SHP77 treated with DMSO at 0.1 percent for 48 hours (cell line): ENCODE measurements at regions not wholly inside any gene's neighbourhood (a gene's known extent, or its start where the extent isn't known, plus 50 kb on each side); places are given as distances from the start of the nearest gene placed in this dataset.

Source experiments
- DNase-seq: peaks from one replicate; lab custom pipeline; 2025; lab: John Stamatoyannopoulos, UW

DNA sequence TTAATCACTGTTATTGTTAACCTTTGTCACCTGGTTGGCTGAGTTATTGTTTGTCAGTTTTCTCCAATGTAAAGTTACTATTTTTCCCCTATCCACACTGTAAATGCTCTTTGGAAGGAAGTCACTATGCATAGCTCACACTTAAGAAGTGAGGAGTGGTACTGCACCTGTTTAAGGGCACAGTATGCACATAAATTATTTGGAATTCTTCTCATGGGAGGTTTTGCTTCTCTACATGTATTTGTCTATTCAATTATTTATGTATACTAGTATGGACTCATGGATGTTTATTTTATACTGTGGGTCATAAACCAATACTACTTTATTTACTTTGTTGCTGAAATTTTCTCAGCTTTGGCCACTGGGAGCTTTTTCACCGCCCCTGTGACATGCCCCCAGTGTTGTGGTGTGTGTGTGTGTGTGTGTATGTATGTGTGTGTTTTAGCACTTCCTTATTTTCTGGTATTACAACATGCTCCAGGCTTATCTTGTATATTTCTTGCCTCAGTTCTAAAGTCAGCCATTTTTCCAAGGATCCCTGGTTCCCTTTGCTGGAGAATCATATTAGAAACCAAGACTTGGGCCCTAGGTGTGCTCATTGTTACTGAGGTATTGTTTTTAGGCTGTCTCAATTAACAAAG, 290.5 kb downstream of the KBTBD8 start:
- no peak for DNase-seq

DNA sequence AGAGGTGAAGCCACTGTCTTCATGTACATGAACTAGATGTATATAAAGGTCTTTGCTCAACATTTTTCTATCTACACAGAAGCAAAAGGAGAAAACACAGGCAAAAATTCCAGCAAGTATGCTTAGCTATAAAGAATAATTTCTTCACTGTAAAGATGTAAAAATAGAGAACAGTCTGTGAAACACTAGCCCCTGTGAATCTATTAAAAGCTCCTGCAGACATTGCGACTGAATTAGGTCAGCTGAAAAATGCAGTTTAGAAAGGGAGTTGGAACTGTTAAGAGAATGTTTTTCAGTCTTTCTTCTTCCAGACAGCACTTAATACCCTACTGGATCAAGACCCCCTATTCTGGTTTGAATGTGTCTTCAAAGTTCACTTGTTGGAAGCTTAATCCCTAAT, 291.5 kb downstream of the KBTBD8 start:
- DNase-seq = no peak

DNA sequence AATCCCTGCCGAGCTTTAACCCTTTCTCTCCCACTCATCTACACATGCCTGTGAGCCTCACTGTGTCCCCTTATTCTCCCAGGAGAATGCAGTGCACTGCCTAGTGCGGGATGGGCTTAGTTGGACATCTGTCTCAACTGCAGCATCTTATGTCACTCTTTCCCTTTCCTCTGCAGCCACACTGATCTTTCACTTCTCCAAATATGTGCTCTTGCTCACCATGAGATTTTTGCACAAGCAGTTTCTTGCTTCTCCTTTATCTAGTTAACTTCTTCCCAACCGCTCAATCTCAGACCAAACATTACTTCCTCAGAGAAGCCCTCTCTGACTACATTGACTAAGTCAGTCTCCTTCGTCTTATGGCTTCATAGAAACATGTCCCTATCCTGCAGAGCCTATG, 292.3 kb downstream of the KBTBD8 start:
- no peak for DNase-seq

DNA sequence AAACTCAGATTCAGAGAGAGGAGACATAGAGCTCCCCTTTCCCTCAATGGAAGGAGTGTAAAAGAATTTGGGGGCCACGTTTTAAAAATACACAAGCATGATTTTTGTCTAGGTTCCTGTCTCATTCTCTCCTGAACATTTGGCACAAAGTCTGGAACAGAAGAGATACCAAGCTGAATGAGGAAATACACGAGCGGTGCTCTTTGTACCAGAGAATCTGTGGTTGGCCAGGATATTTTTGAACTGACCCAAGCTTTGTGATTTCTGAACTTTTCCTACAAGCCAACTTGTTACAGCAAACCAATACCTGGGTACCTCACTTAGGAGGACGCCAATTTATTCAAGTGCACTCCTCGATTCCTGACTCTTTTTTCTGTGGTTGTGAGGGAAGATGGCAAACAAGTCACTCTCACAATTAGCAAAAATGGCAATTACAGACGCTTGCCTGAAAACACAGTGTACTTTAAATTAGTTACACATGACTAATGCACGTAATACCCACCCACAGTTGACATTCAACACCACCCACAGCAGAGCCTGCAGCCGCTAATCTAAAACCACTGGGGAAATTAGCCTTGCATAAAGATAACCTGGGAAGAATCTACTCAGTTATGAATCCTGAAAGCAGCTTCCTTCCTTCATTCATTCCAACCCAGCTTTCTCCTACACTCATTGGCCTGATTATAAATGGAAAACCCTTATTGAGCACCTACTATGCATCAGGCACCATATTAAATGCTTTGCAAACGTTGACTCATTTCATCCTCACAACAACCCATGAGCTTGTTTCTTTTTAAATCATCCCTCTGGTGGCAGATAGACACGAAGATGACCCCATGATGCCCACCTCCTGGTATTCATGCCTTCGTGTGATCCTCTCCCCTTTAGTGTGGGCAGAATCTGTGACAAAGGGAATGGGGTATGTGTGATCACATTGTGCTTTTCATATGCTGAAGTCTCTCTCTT, 293.5 kb downstream of the KBTBD8 start:
- DNase-seq = no peak

DNA sequence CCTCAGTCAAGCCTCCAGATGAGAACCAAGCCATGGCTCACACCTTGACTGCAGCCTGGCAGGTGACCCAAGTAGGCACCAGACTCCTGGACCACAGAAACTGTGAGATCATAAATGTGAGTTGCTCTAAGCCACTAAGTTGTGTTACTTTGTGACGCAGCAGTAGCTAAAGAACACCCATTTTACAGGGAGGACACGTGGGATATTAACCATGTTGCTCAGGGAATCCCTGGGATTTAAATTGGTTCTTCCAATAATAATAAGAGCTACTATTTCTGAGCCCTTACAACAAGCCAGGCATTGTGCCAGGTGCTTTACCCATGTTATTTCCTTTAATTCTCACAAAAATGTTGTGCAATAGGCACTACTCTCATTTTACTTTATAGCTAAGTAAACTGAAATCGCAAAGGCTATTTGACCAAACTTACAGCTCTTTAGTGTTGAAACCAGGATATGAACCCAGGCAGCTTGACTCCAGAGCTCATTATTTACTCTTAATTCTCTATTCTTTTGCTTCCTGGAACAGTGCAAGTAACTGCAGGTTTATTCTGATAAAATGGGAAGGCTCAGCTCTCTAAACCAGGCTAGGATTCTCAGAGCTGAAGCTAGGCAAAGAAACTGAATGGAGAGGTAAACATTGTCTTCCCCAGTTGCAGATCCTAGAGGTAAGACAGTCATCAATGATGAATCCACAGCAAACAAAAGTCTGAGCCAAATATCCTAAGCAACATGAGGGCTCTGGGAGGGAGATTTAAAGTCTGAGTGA, 294.4 kb downstream of the KBTBD8 start:
- no peak for DNase-seq

DNA sequence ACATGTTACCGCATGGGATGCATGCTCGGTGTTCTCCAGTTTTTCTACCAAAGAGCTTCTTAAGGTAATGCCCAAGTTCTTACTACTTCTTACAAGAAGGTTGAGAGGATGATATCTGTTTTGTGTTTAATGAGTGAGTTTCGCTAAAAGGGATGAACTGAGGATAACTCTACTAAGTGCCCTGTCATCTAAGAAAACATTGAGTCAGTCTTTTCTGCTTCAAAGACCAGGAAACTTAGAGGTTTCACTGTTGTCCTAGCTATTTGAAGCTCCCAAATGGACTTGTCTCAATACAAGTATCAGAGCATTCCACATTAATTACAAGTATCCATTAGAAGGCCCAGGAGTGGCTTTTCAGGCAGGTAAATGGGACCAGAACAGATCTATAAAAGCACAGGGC, 296.2 kb downstream of the KBTBD8 start:
- DNase-seq = no peak

DNA sequence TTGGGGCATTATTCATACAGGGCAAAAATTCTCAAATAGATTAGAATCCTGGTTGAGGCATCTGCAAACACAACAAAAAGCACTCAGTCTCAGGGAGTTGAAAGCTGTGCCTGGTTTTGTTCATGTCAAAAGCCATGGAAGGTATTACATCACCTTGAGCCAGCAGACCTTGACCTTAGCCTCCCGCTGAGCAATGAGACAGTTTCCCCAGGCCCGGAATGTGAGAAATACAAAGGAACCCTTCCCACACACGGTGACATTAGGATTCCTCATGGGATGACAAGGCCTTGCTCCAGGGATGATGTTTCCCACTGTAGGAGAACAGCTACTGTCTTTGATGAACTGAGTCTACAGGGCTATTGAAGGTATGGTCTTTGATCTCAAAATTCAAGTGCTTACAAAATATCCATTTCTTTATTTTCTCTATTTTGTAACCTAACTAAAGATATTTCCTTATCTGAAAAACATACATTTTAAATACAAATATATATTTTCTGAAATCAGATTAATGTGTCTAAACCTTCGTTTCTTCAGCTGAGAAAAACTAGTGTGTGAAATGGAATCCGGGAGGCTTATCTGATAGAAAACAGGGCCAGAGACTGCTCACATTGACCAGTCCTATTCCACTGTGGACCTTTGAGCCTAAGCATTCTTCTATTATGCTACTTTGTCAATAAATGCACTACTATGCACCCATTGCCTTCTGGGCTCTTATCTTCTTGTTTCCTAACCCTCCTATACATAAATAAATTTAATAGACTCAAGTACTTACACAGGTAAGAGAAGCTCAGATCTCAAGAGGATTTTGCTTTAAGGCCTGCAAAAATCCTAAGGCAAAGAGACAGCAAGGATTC, 298.2 kb downstream of the KBTBD8 start:
- no peak for DNase-seq

DNA sequence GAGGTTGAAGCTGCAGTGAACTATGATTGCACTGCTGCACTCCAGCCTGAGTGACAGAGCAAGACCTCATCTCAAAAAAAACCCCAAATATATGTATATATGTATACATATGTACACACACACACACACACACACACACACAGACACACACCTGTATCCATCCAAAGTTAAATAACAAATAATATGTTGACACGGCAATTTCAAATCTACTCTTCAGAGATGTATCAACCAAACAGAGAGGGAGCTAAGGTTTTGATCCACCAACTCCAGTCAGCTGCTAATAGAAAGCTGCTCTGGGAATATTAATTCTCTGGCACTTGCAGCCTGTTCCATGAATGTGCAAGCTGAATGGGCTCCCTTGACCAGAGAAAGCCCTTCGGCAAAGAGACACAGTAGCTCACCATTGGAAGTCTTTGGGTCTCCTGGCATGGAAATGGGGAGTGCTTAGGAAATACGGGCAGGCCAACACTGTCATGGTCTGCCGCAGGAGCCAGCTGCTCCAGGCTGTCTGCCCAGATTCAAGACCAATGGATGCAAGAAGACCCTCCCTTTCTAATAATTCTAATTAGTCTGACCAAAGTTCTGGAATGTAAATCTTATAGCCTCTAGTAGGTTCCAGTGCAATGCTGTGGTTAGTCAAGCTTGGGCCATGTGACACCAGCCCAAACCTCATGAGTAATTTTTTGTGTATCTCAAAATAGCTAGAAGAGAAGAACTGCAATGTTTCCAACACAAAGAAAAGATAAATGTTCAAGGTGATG, 299.8 kb downstream of the KBTBD8 start:
- DNase-seq = no peak

DNA sequence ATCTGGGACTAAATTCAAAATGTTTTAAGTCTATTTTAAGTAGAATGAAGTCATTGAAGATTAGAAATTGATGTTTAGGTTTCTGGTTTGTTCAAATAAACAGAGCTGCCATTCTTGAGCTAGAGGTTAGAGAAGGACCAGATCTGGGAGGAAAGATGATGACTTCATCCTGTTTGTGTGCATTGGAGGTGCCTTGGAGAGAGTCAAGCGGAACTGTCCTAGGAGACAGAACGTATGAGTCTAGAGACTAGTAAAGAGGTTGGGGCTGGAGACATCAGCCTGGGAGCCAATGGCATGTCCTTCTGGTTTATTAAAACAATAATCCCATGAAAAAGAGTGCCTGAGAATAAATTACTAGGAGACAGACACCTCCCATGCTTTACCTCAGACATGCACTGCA, 303.4 kb downstream of the KBTBD8 start:
- no peak for DNase-seq

DNA sequence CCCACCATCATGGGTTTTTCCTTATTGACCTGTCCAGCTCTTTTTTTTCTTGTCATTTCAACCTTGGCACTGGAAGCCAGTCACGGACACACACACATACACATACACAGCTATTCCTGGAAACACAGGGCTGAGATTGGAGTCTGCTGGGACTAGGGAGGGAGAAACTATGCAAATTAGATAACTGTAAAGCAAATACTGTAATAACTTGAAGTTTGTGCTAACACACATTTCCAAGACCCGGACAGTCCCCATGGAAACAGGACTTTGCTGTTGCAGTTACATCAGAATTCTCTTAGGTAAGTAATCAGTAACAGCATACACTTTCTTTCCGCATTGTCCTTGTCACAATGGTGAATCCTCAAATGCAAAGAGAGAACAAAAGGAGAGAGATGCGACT, 304.4 kb downstream of the KBTBD8 start:
- no peak for DNase-seq

DNA sequence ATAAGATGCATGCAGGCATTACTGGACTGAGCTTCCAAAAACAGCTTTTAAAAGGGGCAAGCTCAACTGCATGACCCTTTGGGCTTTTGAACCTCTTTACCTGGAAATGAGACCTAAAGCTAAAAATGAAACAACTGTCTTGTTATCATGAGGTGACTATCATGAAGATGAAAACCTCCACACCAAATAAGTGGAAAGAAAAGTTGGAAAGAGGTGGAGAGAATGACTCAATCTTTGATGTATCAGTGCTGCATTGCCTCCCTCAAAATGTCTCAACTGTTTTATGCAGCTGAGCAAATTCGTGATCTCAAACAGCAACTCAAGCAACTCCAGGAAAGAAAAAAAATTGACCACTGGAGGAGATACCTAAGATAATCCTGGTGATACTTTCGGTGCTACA, 307.1 kb downstream of the KBTBD8 start:
- no peak for DNase-seq

DNA sequence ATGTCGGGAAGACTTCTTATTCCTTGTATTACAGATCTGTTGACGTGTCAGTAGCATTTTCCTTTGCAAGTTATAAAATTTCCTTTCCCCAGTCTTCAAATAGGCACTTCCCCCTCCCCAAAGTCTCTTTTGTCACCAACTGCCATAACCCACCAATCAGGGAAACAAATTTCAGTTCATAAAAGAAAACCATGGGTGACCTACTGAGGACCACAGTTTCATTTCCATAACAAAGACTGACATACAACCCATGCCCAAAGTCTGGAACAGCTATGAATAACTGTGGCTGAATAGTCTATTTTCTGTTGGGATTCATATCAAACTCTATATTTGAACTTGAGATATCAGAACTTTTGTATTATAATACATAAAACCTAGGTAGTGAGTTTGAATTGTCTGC, 307.8 kb downstream of the KBTBD8 start:
- DNase-seq = no peak

DNA sequence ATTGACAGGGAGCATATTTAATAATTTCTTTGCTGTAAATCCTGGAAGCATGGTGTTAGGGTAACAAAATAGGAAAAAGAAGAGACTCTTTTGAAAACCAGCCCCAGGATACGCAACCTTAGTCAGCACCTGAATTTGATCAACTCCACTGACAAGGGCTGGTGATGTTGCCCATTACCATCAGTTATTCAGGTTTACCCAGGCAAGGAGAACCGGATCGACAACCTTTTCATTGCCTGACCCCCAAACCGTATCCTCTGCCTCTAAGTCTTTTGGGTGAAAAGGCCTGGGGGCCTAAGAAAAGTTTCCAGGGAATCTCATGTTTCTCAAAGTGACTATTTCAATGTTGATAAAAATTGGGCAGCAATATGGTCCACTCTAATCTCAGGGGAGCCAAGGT, 313.3 kb downstream of the KBTBD8 start:
- DNase-seq = no peak

DNA sequence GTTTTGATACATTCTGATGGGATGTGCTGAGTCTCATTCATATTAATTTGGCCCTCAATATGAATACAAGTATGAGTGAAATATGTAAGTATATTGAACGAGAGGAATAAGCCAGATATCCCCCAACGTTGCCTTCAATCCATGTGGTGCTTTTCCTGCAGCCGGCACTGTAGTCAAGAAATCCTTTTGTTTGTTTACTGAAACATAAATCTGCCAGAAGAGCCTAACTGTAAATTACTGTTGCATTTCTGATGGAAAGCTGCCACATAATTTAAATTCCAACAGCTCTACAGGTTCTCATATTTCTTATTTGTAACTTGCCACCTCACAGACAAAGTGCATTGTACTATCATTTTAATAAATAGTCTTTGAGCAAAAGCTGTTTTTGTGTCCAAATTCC, 314.0 kb downstream of the KBTBD8 start:
- DNase-seq = no peak

DNA sequence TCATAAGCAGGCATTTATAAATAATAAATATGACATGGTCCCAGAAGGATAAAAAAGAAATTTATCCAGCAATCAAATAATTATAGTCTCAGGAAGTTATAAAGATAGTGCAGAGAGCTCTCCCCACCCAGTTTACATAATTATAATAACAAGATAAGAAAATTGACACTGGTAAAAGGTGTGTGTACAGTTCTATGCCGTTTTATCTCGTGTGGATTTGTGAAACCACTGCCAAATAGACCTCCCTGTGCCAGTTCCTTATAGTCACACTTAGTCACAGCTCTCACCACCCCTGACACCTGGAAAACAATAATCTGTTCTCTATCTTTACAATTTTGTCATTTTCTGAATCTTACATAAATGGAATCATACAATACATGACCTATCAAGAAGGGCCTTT, 320.1 kb downstream of the KBTBD8 start:
- no peak for DNase-seq

DNA sequence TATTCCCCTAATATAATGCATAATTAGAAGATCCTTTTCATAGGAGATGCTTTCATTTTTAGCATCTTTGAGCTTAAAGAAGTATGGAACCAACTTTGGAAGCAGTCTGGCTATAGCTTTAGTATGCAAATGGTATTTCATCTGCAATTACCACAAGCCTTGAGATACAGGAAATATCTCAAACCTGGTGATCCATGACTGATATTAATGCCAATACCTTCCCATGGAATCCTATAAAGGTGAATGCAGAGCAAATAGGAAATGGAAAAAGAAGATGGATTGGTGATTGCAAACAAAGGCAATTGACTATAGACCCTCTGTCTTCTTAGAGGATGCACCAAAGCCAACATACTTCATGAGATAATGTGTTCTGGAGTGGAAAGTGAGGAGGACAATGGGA, 326.4 kb downstream of the KBTBD8 start:
- DNase-seq = no peak
